Peyer's patch (tissue), 4 donors: ENCODE measurements at regions not wholly inside any gene's neighbourhood (a gene's known extent, or its start where the extent isn't known, plus 50 kb on each side); places are given as distances from the start of the nearest gene placed in this dataset.

Source experiments
- DNase-seq, 3 donors: peaks; one replicate each; pipeline ENCODE4 v3.0.0-alpha.2; 2017 to 2019
- H3K27ac ChIP-seq, 4 donors: fragments of 200-600 bp; sonication (generic); one replicate each; pipeline ENCODE4 v1.5.1; 2016 to 2019
- H3K27me3 ChIP-seq, 2 donors: fragments of 200-600 bp; sonication (generic); one replicate each; pipeline ENCODE4 v1.5.1; 2019
- H3K36me3 ChIP-seq, 3 donors: fragments of 200-600 bp; sonication (generic); one replicate each; pipeline ENCODE4 v1.5.1; 2016 to 2019
- H3K4me1 ChIP-seq, 4 donors: fragments of 200-600 bp; sonication (generic); one replicate each; pipeline ENCODE4 v1.5.1; 2016 to 2019
- H3K4me3 ChIP-seq, 4 donors: fragments of 200-600 bp; sonication (generic); 1 replicate in 3 of 4; 2 replicates in 1 of 4; pipeline ENCODE4 v1.5.1; 2016 to 2019; ENCODE audit warnings: mild to moderate bottlenecking in 1 of 4
- H3K9me3 ChIP-seq, 4 donors: fragments of 200-600 bp; sonication (generic); one replicate each; pipeline ENCODE4 v1.5.1; 2016 to 2019; ENCODE audit warnings: mild to moderate bottlenecking in 1 of 4
- CTCF ChIP-seq, 6 experiments: fragments of 450-650 bp in 4 of 6; fragments of 200-600 bp in 2 of 6; sonication (generic) in 1 of 6; IDR thresholded peaks; one replicate each; pipeline ENCODE4 v1.5.1; 2017 to 2019; ENCODE audit warnings: antibody characterized with exemption in 6 of 6, mild to moderate bottlenecking in 3 of 6, moderate library complexity in 1 of 6
- POLR2A ChIP-seq, 2 donors: fragments of 450-650 bp; IDR thresholded peaks; one replicate each; pipeline ENCODE4 v1.5.1; 2017; ENCODE audit warnings: antibody characterized with exemption in 2 of 2, mild to moderate bottlenecking in 2 of 2, moderate library complexity in 2 of 2

- Histone ChIP-seq H3K27ac (no peak overlapping the region), H3K27me3 (no peaks in the 10 kb centered on the region), H3K4me3 (no peak overlapping the region), H3K9me3 (no peaks in the 10 kb centered on the region), H3K36me3 (no peaks in the 10 kb centered on the region), H3K4me1 (no peaks in the 10 kb centered on the region)
- TF ChIP-seq POLR2A (IDR thresholded peaks at IDR 0.05) = no peak
- no peak for TF ChIP-seq CTCF (IDR thresholded peaks at IDR 0.05)
- no peak for DNase-seq
Measured at GRCh38 chr5:9829621-9830020, 199.5 kb upstream of the TAS2R1 start.

DNA sequence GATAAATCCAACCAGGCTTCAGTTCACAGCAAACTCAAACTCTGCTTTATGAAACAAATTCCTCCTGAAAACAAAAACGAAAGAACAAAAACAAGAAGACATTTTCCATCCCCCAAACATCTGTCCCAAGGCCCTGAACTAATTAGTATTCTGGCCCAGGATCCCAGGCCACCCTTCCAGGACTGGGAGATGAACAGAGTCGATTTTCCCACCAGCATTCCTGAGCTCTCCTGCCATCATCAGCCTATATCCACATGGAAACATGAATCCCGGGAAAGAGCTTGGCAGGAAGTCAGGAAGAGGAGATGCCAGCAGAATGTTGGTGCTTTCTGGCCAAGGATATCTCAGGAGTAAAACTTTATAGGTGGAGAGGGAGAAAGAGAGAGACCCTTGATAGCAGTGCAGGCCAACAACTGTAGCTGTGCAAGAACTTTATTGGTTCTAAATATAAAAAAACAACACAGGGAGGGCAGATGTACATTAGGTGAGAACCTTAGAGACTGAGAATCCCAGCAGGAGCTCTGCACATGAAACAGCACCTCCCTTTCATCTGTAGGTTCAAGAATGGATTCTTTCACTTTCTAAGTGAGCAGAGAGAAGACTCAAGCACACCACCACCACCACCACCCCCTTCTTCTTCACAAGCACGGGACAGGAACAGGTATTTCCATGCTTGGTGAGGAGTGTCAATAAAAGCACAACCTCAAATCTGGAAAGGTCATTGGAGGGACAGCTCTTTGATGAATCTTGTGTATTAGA is 190.7 kb upstream of the TAS2R1 start:
- H3K4me1 ChIP-seq = no peaks in the 10 kb centered on the region
- H3K4me3 ChIP-seq = no peak overlapping the region
- no peaks in the 10 kb centered on the region for H3K27me3 ChIP-seq
- H3K27ac ChIP-seq = no peak overlapping the region
- no peaks in the 10 kb centered on the region for H3K36me3 ChIP-seq
- no peak for TF ChIP-seq POLR2A (IDR thresholded peaks at IDR 0.05)
- TF ChIP-seq CTCF (IDR thresholded peaks at IDR 0.05) = no peak
- no peaks in the 10 kb centered on the region for H3K9me3 ChIP-seq
- DNase-seq = no peak

DNA sequence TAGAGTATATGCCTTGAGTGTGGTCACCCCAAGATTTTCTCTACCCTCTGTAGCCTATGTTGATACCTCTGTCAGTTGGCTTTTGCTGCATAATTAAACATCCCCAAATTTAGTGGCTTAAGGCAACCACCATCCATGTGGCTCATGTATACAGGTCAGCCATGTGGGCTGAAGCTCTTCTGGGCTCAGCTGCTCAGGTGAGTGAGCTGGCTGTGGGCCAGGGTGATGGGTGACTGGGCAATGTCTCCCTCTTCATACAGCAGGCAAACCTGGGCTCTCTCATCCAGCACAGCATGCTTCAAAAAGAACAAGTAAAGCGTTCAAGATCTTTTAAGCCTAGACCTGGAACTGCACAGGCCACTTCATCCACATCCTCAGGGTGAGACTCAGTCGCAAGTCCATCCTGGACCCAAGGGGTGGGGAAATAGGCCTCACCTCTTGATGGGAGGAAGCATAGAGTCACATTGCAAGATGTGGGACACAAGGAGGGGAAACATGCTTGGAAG is 188.2 kb upstream of the TAS2R1 start:
- Histone ChIP-seq H3K27me3 (no peaks in the 10 kb centered on the region), H3K9me3 (no peaks in the 10 kb centered on the region), H3K4me3 (no peak overlapping the region), H3K27ac (no peak overlapping the region), H3K4me1 (no peaks in the 10 kb centered on the region), H3K36me3 (no peaks in the 10 kb centered on the region)
- DNase-seq = no peak
- TF ChIP-seq POLR2A (IDR thresholded peaks at IDR 0.05) (no peak), CTCF (IDR thresholded peaks at IDR 0.05) (no peak)

DNA sequence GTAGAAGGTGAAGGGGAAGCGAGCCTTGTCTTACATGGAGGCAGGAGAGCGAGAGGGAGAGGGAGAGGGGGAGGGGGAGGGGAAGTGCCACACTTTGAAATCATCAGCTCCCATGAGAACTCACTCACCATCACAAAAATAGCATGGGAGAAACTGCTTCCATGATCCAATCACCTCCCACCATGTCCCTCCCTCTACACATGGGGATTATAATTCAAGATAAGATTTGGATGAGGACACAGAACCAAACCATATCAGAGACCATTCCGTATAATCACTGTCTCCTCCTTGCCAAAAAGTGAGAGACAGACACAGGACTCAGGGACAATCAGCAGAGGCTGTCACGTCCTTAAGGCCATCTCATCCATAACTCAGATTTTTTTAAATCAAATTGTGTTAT is 187.7 kb upstream of the TAS2R1 start:
- DNase-seq = no peak
- Histone ChIP-seq H3K27me3 (no peaks in the 10 kb centered on the region), H3K27ac (no peak overlapping the region), H3K4me1 (no peaks in the 10 kb centered on the region), H3K36me3 (no peaks in the 10 kb centered on the region), H3K4me3 (no peak overlapping the region), H3K9me3 (no peaks in the 10 kb centered on the region)
- no peak for TF ChIP-seq CTCF (IDR thresholded peaks at IDR 0.05)
- no peak for TF ChIP-seq POLR2A (IDR thresholded peaks at IDR 0.05)

DNA sequence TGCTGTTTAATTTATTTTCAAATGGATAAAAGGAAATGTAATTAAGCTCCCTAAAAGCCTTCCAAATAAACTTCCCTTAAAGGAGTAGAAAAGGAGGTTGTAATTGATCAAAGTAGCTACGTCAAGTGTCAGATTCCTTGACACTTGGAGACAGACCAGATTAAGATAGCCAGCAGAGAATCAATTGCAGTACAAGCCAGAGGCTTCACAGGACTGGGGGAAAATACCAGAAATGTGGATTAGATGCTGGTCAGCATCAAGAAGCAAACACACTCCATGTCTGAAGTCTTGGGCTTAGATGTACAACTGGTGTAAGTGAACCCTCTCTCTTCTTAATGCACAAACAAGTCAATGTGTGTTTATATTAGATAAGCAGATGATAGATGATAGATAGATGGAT is 184.9 kb upstream of the TAS2R1 start:
- DNase-seq = no peak

More for the DNA sequence above, 184.9 kb upstream of the TAS2R1 start:
- no peak for TF ChIP-seq CTCF (IDR thresholded peaks at IDR 0.05)
- TF ChIP-seq POLR2A (IDR thresholded peaks at IDR 0.05) = no peak
- no peaks in the 10 kb centered on the region for H3K9me3 ChIP-seq
- no peaks in the 10 kb centered on the region for H3K4me1 ChIP-seq
- no peak overlapping the region for H3K27ac ChIP-seq
- no peak overlapping the region for H3K4me3 ChIP-seq
- no peaks in the 10 kb centered on the region for H3K36me3 ChIP-seq
- H3K27me3 ChIP-seq = no peaks in the 10 kb centered on the region
